GM12801 (cell line): ENCODE measurements at regions not wholly inside any gene's neighbourhood (a gene's known extent, or its start where the extent isn't known, plus 50 kb on each side); places are given as distances from the start of the nearest gene placed in this dataset.

ENCODE experiments used
- CTCF ChIP-seq: IDR thresholded peaks from one replicate; pipeline ENCODE4 v1.5.1; 2011; ENCODE audit warnings: control low read depth; ENCODE audit not compliant: insufficient read length; ENCODE audit errors: extremely low read depth

- TF ChIP-seq CTCF = no peak
Observed at GRCh38 chr5:167624053-167624452, 667.4 kb upstream of the WWC1 start.

GRCh38 chr5:167626341-167627123 lies 664.9 kb upstream of the WWC1 start:
- TF ChIP-seq CTCF = no peak

GRCh38 chr5:167629634-167630033 lies 661.8 kb upstream of the WWC1 start:
- TF ChIP-seq CTCF = no peak

GRCh38 chr5:167631191-167631590 lies 660.3 kb upstream of the WWC1 start:
- no peak for TF ChIP-seq CTCF

GRCh38 chr5:167633114-167633513 lies 658.3 kb upstream of the WWC1 start:
- no peak for TF ChIP-seq CTCF

GRCh38 chr5:167633931-167634341 lies 657.5 kb upstream of the WWC1 start:
- no peak for TF ChIP-seq CTCF

- no peak for TF ChIP-seq CTCF
Observed at GRCh38 chr5:167634432-167634831, 657.0 kb upstream of the WWC1 start.
